HT-29 (cell line): ENCODE measurements at regions not wholly inside any gene's neighbourhood (a gene's known extent, or its start where the extent isn't known, plus 50 kb on each side); places are given as distances from the start of the nearest gene placed in this dataset.

Experiments
- DNase-seq: peaks from one replicate; pipeline ENCODE4 v3.0.0-alpha.2; 2015; ENCODE audit warnings: low spot score

DNA sequence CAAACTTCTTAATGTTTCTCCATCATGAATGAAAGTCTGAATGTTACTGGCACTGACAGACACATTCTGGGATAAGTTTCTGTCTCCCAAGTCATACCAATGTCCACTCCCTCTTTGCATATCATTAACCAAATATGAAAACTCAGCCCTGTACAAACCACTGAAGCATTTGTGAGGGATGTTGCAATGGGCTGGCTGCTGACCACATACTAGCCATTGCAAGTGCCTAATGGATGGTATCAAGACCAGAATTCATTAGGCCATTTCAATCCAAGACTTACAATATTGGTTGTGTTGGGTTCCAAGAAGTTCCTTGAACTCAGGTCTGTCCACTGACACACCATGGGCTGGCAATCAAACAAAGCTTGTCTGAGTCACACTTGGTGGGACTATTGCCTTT is 73.8 kb downstream of the CBLN2 start:
- no peak for DNase-seq

DNA sequence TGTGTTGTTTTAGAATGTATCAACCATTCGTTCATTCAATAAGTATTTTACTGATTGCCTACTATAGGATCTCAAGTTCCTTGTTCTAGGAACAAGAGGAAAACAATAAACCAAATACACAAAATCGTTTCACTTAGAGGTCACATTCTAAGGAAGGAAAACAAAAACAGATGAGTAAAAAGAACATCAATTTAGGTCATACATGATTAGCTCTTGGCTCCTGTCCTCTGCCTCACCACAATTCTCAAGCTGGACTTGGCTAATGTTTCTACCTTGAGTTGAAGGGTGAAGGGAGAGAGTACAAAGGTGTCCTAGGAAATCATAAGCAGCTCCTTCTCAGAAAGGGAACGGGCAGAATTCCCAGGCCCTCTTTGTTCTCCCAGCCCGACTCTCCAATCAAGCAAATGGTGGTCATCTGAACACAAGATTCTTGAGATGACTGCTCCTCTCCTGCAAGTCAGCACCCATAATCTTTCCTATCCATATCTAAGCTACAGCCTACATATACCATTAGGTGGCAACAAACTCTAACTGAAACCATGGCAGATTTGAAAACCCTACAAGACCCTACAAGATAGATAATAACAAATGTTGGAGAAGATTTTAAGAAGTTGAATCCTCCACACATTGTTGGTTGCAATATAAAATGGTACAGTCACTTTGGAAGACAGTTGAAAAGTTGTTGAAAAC is 76.0 kb downstream of the CBLN2 start:
- DNase-seq = no peak

DNA sequence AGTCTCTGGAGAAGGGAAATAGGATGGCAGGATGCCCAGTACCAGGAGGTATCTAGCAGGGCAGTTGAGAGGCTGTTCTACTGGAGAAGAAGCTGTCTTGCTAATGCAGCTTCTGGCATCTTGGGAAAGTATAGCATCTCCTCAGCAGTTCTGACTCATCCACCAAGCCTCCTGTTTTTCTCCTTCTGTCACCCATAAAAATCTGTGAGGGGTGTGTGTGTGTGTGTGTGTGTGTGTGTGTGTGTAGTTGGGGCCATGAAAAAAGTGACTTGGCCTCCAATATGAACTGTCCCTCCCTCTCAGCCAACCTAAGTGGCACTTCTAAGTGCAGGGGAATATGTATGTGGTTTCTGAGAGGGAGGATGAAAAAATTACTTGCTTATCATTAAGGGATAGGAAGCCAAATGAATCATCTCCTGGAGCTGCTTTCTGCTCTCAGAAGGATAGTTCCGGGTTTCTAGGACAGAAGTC is 83.9 kb downstream of the CBLN2 start:
- no peak for DNase-seq

DNA sequence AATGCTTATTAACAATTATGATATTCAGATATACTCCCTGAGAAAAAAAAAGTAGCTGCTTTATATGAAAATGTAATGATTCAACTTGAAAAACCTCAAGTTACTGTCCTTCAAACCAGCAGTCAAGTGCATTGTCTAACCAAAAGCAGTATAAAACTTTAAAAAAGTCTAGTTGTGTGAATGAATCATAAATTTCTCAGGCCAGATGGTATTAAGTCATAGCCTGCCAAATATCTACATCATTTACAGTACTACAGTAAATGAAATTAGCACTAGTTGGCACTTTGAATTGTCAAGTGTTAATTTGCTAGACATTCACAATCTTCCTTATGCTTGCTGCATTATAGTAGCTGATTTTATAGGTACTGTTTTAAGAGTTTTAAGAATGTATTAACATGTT is 85.9 kb downstream of the CBLN2 start:
- DNase-seq = no peak

DNA sequence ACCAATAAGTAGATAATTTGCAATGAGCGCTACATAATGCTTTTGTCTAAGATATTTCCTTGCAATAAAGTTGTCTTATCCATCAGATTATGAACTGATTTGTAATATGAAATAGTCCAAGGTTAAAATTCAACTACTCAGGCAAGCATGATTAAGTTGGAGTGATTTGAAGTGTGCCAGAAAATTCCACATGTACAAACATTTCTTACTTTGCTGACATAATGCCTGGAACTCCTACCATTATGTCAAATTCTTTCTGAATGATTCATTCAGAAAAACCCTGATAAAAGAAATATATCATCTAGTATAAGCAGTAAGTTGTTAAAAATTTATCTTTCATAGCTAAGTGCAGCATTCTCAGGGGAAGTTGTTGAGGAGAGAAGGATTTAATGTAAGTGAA is 87.3 kb downstream of the CBLN2 start:
- DNase-seq = no peak

DNA sequence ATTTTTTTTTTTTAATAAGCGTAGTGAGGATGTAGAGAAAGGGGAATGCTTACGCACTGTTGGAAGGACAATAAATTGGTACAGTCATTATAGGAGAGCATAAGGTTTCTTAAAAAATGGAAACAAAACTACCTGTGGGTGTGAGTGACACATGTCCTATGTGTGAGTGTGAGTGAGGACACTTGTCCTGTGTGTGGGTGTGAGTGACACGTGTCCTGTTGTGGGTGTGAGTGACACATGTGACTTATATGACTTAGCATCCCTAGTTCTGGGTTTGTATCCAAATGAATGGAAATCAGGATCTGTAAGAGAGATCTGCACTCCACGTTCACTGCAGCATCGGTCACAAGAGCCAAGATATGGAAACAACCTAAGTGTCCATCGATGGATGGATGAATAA is 91.8 kb downstream of the CBLN2 start:
- DNase-seq = no peak

DNA sequence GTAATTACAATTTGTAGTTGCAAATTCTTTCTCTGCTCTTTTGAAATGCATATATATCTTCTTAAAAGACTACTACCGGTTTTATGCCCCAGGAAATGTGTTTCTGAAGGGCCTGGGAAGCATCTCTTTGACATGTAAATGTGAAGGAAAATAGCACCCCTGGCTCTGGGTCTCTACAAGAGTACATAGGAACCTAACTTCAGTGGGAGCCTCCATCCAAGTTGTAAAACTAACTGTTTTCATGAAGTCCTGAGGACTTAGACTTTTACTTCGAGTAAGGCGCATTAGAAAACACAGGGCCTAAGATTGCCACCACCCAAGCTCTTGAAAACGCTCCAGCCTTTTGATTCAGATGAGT is 99.4 kb downstream of the CBLN2 start:
- no peak for DNase-seq

DNA sequence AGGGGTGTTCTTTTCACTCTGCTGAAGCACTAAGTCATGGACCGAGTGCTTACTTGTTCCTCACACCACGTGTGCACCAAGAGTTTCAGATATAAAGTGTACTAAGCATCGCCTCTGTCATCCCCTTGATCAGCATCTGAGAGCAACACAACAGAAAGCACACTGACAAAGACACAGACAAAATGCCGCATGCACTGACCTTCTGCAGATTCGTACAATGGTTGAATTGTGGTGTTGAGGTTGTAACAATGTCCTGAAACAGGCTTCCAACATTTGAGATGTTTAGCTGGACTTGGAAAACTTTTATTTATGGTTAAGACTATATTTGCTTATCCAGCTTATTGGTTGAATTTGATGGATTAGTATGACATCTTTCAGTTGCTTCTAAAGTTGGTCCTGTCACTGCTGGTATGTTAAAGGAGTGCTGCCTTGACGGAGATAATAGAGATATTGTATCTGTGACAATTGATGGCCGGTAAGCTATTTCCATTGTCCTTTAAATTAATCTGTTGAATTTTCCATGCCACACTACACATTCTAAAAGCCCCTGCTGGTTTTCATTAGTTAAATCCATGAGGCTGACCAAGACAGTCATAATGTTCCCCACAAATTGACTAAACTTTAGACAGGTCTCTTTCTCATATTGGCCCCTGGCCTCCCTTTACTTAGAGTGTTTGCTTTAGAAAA is 99.9 kb downstream of the CBLN2 start:
- no peak for DNase-seq

DNA sequence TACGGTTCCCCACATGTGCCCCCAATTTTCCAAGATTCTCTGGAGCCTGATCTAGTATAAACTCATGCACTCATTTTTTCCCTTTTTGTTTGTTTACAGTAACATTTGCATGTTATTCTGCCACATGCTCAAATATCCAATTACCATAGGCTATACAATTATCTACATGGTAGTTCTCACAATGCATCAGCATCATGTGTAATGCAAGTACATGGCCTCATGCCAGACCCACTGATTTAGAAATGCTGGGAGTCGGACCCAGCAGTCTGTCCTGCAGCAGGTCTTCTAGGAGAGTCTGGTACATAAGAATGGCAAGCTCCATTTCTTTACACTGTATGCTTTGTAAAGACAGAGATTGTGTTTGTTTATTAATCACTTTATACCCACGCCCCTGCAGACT is 107.7 kb downstream of the CBLN2 start:
- DNase-seq = no peak

DNA sequence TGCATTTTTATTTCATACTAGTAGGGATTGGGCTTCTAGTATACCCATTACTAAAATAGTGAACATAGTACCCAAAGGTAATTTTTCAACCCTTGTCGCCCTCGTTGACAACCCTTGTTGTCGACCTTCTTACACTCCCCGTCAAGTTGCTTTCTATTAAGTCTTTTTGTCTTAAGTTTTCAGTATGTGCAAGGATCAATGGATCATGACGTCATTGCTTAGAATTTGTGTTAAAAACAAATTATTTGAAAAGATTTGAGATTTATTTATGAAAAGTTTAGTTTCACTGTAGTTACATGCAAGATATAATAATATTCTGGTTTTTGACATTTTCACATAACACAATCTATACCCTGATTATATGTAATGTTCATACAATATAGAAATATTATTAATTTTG is 110.4 kb downstream of the CBLN2 start:
- DNase-seq = no peak

DNA sequence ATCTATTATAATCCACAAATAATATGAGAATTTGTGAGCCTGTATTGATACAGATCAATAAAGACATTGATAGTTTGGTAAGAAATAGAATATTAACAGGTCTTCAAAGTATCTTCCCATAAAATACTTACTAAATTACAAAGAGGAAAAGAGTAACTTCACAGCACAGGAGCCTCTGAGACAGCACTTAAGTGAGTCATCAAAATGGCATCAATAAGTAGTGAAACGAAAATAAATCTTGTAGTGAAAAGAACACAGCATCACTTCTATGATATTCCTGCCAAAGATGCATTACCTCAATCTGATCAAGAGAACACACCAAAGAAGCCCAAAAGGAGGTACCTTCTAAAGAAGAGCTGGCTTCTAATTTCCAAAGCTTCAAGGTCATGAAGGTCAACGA is 116.4 kb downstream of the CBLN2 start:
- DNase-seq = no peak

DNA sequence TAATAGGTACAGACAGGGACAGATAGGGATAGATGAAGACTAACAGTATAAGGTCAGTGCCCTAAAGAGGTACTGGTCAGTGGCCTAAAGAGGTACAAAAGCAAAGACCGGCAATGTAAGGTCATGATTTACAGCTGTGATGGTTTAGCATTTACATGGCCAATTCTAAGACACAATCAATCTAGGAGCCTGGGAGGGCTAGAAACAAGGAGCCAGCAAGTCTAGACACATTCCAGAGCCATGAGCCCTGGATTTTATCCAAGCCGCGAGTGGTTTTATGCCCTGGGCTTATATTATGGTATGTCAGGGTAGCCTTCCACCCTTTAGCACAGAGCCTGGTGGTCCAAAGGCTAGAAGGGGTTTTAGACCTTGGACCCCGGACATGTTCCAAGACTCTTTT is 124.2 kb downstream of the CBLN2 start:
- no peak for DNase-seq

DNA sequence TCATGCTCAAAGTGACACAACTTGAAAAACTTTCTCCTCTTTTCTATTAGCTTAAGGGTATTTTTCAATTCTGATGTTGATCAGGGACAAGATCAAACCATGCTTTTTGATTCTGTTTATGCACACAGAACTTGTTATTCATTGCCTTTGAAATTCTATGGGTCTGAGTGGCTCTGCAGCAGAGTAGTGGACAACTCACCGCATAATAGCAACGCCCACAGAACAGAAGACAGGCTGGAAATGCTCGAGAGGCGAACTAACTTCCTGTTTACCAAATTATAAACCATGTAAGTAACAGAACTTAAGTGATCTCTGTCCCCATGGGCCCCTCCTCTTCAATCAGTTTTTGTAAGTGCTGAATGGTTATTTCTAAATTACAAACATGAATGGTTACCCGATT is 131.2 kb downstream of the CBLN2 start:
- no peak for DNase-seq

DNA sequence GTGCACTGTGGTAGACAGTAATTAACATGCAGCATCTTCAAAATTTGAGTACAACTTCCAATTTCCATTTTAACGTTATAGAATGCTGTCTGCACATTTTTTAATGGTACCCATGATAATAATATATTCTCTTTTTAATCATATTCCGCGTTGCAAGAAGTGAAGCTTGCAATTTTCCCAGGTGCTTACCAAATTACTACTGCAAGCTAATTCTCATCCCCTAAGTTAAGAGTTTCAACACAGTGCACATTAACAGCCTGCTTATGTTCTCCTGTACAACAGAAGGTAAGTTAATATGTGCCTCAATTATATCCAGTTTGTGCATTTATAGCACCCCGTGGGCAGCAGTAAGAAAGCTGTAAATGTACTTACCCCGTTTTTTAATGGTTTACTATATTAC is 132.9 kb downstream of the CBLN2 start:
- no peak for DNase-seq

DNA sequence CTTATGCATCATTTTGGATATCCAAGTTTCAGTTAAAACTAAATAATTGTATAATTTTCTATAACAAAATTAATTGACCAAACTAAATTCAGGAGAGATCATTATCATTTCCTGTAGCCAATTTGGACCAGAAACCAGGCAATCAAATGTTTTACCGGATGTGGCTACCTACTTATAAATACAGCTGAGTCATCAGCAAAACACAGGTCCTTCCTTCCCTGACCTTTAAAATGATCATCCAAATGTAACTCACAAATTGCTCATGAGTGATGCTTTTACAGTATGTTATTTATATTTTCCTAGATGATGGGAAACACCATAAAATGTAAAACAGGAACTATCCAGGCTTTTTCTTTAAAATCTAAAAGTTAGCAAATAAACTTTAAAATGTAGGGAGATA is 133.7 kb downstream of the CBLN2 start:
- DNase-seq = no peak

DNA sequence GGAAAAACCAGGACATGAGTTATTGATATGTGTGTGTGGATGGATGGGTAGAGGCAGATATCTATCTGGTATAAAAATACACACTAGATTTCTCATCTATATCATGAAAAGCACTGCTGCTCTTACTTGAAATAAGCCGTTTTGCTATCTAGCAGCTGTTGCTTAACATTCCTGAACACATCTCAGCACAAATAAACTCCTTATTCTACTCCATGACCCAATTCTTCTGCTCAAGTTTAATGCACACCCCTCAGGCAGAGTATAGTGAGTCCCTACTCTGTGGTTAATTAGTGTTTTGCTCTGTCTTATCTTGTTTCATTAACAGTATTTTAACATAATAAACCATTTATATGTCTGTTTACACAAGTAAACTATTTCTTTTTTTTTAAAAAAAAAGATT is 134.2 kb downstream of the CBLN2 start:
- DNase-seq = no peak

DNA sequence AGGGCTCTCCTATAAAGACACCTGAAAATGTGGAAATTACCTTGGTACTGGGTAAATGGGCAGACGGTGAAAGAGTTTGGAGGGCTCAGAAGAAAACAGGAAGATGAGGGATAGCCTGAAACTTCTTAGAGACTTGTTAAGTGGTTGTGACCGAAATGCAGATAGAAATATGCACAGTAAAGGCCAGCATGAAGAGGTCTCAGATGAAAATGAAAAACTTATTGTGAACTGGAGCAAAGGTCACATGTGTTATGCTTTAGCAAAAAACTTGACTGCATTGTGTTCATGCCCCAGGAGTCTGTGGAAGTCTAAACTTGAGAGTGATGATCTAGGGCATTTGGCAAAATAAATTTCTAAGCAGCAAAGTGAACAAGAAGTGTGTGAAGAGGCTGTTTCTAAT is 137.1 kb downstream of the CBLN2 start:
- DNase-seq = no peak

DNA sequence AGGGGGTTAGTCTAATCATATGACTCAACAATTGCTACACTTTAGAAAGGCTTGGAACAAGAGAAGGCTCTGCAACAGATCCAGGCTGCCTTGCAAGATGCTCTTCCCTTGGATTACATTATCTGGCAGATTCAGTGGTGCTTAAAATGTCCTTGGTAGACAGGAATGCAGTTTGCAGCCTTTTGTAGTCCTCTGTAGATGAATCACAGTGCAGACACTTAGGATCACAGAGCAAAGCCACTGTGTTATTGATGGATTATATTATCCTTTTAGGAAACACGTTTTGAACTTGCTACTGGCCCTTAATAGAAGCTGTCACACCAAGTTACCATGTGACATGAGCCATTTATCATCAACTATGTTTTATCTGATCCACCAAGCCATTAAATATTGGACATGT is 152.2 kb downstream of the CBLN2 start:
- no peak for DNase-seq

DNA sequence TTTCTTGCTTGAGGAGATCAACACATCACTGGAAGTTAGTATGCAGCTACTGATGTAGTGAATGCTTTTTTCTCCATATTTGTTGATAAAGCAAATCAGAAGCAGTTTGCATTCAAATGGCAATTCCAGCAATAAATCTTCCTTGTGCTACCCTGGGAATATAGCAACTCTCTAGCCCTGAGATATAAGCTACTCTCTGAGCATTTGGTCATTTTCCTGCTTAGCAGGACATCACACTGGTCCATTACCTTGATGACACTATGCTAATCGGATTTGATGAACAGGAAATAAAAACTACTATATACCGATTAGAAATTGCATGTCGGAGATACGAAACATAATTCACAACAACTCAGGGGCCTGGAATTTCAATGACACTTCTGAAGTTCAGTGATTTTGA is 152.7 kb downstream of the CBLN2 start:
- DNase-seq = no peak

DNA sequence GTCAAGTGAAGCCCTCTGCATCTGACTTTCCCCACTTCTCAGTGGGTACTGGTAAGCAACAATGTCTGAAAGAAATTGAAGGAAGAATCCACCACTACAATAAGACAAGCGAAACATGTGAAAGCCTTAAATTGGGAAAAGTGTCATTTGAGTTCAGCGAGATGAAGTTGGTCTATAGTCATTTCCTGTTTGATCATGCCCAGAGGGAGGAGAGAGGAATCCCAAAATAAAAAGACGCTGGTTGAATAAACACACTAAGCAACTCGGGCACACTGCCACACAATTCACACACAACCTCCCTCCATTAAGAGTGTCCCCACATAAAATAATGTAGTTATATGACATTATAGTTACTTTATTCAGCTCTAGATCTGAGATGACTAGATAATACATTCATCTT is 166.1 kb downstream of the CBLN2 start:
- DNase-seq = no peak

DNA sequence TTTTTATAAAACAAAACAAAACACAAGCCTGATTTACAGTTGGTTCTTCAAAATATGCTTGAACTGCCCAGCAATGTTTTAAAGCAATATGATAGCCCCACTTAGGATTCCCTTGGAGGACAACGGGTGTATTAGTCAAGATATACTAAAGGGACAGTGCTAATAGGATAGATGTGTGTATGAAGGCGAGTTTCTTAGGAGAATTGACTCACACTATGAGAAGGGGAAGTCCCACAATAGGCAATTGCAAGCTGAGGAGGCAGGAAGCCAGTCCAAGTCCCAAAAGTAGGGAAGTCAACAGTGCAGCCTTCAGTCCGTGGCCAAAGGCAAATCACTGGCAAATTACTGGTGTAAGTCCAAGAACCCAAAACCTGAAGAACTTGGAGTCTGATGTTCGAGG is 167.9 kb downstream of the CBLN2 start:
- no peak for DNase-seq

DNA sequence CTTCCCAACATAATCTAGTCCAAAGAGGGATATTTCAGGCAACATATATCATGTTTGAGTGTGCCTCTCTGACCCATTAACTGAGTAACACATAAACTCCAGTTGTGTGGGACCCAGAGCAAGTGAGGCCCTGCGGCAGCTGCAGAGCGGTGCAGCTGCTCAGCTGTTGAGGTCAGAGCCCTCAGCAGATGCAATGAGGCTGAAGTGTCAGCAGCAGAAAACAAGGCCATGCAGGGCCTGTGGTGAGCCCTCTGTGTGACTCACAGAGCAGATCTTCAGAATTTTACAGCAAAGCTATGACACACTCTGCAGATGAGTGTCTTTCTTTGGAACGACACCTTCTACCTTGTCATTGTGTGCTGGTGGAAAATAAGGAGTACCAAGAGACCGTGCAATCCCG is 168.5 kb downstream of the CBLN2 start:
- DNase-seq = no peak

DNA sequence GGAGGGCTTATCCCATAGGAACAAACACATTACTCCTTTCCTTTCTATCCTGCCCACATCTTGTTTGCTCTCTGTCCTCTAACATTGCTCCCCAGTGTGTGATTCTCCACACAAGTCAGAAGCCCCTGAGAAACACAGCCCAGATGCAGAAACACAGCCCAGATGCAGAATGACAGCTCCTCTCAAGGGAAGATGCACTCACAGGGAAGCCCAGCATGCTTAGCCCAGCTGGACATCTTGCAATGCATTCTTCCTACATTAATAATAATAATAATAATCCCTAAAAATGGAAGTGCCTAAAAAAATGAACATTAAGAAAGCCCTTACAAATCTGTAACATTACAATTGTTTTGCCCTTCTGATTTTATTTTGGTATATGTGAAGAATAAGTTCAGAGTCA is 172.1 kb downstream of the CBLN2 start:
- no peak for DNase-seq

DNA sequence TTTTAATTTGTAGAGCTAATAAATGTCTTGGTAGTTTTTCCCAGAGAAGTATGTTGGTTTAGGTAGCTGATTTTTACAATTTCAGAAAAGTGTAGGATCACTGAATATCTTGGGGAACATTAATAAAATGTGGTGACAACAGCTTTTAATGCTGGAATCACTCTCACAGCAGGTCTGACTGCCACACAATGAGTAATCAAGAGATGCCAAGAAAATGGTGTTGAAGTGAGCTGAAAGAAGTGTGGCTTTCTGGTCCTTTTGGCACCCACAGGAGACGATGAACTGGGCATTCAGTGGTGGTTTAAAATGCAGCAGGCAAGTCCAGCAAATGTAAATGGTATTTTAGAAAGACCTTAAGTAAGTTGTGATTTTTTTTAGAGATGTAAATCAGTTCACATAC is 175.8 kb downstream of the CBLN2 start:
- DNase-seq = no peak
